Stimulated activated CD4-positive, alpha-beta T cell treated with anti-CD3 and anti-CD28 coated beads, Interleukin-2, amount 100 ng/mL, for 4 hours (primary cell): ENCODE measurements at regions not wholly inside any gene's neighbourhood (a gene's known extent, or its start where the extent isn't known, plus 50 kb on each side); places are given as distances from the start of the nearest gene placed in this dataset.
"Not testable (repeated sequence)": the region's sequence is repeated elsewhere in the genome, so short reads cannot be mapped to it uniquely, and the experiment has no call there.

Experiments used
- DNase-seq: peaks from one replicate; pipeline ENCODE4 v3.0.0-alpha.2; 2020; ENCODE audit warnings: low read depth

DNA sequence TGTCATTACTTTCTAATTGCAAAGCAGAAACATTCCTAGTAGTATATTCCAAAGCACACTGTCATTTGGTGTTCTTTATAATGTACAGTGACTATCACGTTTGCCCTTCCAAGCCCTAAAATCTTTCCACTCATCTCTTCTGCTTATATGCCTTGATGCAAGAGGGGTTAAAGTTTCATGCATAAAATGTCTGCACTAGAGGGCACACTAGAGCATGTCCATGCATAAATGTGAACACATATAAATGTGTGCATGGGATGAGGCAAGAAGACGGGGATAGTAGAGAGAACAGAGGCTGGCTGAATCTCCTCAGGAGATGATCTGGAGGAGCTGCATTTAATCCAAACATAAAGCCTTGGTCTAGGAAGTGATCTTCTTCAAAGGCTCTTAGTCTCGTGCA lies 352.8 kb downstream of the BCL2L11 start:
- DNase-seq = not testable (repeated sequence)

DNA sequence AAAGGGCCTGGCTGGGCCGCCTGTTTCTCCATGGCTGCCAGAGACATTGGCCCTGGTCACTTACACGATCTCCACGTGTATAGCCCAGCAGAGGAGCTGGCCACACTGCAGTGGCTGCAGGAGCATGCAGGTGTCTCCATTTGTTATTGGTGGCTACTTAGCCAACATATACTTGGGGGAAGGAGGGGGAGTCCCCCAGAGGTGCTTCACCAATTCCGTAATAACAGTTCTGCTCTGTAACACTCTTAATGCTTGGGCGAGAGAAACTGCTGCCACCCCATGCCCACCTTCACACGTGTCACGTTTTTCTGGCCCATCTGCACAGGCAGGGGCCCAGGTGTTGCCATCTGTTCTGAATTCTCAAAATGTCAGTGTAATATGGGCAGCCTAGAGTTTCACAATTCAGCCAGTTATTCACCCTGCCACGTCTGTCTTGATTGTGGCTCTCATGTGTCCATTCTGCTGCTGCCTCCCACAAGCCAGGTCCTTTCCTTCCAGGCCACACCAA lies 353.5 kb downstream of the BCL2L11 start:
- not testable (repeated sequence) for DNase-seq

DNA sequence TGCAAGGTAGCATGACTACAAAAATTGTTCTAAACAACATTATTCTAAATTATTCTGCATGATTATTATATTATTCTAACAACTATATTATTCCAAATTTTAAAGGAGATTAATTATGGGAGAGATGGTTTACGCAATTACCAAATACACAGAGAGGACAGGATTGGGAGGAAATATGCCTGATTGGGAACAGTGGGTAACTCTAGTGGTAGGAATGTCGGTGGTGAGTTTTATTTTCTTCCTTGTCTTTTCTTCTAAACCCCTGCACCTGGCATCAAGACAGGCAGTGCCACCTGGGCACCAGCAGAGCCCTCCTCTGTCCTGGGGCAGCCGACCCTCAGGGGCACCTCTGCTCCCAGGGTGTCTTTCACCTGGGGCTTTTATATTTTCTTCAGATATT lies 357.6 kb downstream of the BCL2L11 start:
- not testable (repeated sequence) for DNase-seq

DNA sequence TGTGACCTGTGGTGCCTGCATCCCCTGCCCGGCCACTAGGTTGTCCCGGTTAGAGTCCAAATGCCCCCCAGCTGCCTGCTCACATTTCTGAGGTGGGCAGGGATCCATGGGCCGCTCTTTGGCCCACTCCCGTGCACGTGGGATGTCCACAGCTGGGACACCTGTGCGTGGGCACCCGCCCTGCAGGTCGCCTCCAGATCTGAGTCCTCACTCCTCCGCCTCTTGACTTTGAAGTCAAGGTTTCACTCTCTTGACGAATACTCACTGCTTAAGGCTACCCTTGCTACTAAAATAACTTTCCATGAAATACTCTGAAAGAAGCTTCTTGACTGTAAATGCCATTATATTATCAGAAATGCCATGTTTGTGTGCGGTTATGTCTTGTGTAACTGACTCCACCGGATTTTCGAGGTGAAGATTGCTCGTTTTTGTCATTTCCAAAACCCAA lies 358.2 kb downstream of the BCL2L11 start:
- not testable (repeated sequence) for DNase-seq

DNA sequence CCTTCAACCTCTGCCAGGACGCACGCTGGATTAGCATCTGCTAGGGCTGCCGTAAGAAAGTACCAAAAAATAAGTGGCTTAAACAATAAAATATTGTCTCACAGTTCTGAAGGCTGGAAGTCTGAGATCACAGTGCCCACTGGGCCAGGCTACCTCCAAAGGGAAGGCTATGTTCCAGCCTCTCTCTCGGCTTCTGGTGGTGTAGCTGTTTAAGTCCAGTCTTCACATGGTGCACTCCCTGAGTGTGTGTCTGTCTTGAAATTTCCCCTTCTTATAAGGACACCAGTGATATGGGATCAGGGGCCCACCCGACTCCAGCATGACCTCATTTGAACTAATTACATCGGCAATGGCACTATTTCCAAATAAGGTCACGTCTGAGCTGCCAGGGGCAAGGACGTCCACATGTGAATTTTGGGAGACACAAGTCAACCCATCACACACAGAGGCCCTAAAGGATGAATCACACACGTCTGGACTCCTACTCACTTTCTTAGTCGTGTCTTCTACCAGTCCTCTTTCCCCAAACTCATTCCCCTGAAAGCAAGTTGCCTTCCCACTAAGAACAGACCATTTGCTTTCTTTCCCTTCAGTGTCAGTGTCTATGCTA lies 359.4 kb downstream of the BCL2L11 start:
- peak; percentile 33 for DNase-seq

DNA sequence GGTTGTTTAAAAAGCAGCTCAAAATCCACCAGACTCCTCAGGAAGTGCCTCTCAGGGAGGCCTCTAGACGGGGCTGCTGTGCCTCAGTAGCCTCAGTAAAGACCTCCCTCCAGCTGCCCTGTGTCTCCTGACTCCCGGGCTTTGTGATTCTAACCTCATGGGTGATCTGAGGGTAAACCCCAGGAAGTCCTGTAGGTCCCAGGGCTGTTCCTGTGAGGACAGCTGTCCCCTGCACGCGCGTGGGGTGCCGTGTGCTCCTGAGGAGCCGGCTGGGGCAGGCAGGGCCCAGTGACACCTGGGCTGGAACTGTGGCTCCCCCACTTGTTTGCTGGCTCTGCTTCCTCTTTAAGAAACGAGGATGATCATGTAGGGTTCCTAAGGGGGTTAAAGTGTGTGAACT lies 359.9 kb downstream of the BCL2L11 start:
- DNase-seq = not testable (repeated sequence)

DNA sequence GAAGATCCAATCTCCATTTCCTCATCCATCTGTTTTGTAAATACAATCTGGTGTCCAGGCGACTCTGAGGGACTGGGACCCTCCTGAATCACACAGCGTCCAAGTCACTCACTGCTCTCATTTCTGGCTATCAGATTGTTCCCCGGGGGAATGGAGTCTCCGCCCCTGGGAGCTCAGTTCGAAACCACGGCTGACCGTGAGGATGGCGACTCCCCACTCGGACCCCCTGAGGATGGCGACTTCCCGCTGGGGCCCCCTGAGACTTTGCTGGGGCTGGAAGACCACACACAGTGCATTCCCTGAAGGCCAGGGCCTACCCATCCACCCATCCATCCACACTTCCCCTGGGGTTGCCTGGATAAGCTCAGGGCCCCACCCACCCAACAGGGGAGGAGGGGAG lies 360.5 kb downstream of the BCL2L11 start:
- not testable (repeated sequence) for DNase-seq

DNA sequence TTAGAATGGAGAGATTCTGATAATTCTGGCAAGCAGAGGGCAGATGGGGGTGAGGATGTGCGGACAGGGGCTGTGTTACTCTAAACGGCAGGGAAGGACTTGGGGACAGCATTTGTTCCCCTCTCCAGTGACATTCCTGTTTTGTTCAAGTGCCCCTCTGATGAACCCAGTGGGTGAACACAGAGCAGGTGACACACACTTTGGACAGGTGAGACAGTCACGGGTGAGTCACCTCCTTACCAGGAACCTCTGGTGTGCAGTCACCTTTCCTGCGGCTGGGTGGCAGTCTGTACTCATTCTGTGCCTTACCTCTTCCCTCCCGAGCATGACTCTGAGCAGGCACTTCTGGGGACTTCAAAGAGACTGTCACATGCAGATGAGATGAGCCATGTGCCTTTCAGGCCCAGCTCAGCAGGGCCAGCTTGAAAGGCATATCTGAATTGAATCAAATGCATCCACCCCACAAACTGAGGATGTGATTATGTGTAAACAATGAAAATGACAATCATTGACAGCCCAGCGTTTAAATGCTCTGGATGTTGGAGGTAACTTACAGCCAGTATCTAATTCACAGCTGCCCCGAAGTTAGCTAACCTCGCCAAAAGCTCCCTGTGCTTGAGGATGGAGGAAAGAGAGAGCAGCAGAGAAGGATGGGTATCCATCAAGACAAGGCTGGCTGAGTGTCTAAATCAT lies 362.4 kb downstream of the BCL2L11 start:
- DNase-seq = peak; percentile 41

DNA sequence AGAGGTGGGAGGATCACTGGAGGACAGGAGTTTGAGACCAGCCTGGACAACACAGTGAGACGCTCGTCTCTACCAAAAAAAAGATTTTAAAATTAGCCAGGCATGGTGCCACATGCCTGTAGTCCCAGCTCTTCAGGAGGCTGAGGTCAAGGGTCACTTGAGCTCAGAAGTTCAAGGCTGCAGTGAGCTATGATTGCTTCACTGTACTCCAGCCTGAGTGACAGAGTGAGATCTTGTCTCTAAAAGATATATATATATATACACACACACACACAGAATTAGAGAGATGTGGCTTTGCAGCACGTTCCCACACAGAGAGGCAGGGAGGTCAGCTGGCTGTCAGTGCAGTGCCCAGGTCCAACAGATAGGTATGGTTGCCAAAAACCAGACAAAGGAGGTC lies 363.4 kb downstream of the BCL2L11 start:
- DNase-seq = not testable (repeated sequence)

DNA sequence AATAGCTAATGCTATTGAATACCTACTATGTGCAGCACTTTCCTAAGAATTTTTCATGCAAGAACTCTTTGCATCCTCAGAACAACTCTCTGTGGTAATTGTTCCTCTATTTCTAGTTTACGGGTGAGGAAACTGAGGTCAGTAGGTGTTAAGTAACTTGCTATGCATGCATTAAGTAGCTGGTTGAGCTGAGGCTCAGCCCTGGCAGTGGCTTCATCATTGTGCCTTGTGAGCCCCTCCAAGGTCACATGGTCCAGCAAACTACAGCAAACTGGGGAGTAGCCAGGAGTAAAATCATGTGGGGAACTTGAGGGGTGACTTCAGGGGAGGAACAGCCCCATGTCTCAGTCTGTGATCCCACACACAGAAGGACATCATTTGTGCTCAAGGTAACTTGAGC lies 365.2 kb downstream of the BCL2L11 start:
- DNase-seq = not testable (repeated sequence)

DNA sequence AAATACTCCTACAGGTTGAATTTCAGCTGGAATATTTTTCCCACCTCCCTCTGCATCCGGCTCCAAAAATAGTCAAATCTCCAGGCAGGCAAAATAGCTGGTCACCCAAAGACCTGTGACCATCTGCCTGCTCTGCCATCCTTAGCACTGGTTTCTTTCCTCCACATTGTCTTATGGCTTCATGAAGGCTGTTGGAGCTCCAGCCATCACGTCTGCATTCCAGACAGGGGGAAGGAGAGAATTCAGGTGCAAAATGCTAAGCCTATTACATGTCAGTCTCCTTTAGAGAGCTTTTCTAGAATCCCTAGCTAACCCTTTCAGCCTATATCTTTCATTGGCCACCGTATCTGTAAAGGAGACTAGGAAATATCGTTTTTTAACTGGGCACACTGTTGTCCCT lies 367.7 kb downstream of the BCL2L11 start:
- DNase-seq = not testable (repeated sequence)

DNA sequence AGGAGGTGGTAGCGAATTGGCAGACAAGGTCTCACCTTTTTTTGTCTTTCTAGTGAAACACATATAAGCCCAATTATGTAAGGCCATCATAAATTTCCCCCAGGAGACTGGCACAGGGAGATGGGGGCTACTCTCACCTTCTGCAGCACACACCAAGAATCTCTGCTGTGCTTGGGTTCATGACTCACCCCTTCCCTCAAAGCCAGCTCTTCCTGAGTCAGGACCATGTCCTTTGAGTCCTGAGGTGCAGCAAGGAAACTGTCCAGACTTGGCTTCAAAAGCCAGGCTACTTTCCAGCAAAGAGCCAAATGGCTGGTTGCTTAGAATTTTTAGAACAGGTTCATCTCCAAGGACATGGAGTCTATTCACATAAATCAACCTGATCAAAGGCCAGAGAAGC lies 368.7 kb downstream of the BCL2L11 start:
- not testable (repeated sequence) for DNase-seq

DNA sequence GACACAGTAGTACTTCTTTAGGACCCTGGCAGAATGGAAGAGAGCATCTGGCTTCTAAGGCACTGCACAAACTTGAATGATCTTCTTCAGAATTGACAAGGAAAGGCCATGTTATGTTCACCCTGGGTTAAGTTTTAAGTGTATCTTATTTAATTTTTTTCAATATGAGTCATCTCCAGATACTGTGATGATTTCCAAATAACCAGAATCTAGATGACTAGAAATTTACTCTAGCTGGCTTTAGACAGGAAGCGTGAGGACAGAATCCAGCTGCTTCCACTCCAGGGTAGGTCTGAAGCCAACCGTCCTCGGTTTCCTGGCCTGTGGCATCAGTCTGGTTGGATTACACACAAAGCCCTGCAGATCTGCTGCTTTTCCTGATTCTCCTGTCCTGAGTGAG lies 370.5 kb downstream of the BCL2L11 start:
- DNase-seq = not testable (repeated sequence)

DNA sequence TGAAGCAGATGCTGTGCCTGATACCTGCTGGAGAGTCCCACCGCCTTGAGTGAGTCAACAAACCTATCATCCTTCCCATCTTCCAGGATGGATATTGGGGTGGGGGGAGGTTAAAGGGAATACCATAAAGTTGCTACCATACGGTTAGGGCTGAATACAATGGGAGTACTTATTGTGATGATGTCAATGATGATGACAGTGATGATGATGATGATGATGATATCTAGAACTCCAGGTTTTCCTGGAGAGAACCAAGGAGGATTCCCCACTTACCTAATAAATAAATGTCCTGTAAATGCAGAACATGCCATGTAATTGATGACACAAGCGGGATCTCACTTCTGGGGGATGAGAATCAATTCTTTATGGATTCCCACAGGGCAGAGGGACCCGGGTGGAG lies 370.9 kb downstream of the BCL2L11 start:
- DNase-seq = not testable (repeated sequence)

DNA sequence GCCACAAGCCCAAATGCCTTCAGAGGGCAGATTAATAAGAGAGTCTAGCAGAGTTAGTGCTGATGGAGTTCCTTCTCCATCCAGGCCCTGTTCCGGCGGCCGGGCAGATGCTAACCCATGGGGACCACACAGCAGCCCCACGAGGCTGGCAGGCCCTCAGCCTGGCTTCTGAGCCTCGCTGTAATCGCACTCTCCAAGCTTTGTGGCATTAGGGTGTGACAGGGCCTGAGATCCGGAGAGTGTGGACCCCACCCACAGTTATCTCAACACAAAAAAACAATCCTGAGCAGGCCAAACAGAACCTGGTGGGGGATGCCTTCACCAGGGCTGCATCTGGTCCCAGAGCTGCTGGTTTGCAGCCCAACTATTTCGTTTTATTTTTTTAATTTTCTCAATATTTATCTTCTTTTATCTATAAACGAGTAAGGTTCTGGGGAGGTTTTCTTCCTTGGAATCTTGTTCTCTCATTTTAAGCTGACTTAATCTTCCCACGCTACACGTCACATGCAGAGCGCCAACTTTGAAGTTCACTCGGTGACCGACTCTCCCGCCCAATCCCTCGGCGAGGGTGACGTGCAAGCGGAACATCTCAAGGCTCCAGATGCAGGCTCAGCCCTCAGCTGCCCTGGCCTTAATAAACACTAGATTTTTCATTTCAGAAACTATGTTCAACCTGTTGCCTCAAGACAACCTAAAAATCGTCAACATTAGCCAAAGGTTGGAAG lies 372.4 kb downstream of the BCL2L11 start:
- not testable (repeated sequence) for DNase-seq

DNA sequence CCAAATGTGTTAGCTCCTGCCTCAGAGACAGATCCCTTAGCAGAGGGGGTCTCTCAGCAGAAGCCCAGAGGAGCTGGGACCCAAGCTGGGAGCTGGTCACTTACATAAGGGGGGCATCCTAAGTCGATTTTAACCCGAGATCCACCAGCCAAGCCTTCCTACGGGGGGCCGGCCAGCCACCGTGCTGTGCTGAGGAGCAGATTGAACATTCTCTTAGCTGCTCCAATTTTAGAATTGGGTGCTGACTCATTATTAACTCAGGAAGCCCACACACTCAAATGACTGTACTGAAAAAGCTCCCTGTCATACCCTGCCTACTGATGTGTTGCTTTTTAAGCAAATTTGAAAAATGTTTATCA lies 373.0 kb downstream of the BCL2L11 start:
- DNase-seq = not testable (repeated sequence)

DNA sequence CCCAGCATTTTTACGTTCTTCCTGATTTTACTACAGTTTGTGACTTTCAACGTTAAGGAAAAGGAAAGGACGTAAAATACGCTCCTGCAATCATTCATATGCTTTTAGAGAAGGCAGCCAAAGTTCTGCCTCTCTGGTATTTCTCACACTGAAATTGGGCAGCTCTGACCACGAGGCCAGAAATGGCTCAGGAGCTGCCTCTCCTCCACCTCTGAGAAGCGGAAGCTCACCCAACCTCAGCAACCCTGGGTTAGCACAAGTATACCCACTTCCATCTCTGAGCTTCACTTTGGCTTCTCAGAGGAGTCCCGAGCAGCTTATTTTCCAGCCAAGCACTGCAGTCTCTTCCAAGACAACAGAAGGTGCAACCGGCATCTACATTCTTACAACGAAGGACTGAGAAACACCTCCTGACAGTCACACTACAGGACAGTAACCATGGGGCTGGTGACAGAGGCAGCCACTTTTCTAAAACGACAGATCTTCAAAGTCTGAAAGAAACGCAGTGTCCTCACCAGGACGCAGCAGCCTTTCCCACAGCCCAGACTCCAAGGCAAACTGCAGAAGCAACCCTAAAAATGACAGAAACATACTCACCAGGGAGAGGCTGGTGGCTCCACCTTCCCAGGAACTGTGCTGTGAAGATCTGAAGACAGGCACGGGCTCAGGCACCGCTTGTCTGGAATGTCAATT lies 373.7 kb downstream of the BCL2L11 start:
- DNase-seq = not testable (repeated sequence)

DNA sequence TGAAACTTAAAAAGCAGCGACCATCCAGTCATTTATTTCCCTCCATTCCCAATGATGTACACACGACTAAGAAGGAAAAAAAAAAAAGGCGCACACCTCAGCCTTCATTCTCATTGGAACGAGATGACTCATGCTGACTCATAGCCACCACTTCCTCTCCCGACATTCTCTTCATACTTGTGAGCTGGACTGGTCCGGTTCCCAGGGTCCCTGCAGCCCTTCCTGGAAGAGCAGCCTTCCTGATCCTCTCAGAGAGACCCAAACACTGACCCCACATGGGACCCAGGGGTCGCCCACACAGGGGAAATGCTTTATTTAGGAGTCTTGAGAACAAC lies 374.2 kb downstream of the BCL2L11 start:
- DNase-seq = not testable (repeated sequence)

DNA sequence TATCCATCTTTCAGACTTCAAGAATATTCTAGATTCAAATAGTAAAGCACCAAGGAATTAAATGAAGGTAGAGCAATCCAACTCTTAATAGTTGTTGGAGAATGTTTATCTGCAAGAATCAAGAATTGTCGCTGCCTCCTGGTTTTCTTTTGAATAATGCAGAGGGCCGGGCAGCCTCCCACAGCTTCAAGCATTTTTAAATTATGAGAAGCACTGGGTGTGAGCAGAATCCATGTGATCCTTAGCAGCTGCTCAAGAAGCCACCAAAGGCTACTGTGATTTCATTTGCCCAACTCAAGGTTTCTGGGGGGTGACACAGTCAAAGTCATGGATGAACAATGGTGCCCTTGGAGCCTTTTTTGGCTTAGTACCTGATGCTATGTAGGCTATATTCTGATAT lies 374.9 kb downstream of the BCL2L11 start:
- DNase-seq = not testable (repeated sequence)

DNA sequence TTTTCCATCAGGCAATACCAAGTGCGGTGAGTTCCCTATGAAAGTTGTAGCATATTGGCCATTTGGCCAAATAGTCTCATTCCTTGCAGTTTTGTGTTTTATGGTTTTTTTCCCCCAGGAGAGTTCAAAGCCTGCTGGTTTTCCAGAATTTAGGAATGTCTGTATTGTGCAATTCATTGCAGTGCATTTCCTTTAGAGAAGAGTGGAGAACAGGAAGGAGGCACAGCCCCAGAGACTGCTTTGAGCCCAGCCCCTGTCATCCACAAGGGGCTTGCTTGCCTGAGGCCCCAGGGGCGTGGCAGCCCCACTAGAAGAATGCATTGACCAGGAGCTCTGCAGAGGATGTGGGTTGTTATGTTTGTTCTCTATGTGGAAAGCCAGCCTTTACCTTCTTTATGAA lies 375.5 kb downstream of the BCL2L11 start:
- not testable (repeated sequence) for DNase-seq

DNA sequence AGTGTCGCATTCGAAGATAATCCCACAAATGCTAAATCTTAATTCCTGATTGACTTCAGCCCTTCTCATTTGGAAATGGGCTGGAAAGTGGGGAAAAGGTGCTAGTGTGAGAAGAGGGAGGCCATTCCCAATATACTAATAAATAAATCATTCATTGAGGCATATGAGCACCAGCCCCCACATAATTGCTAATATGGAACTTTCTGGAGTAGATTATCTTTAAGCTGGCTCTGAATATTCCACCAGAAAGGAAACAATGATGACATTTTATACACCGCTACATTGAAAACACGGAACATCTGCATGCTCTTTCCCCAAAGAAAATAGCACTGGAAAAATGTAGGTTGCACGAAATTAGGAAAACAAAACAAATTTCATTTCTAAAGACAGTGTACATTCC lies 376.1 kb downstream of the BCL2L11 start:
- DNase-seq = not testable (repeated sequence)

DNA sequence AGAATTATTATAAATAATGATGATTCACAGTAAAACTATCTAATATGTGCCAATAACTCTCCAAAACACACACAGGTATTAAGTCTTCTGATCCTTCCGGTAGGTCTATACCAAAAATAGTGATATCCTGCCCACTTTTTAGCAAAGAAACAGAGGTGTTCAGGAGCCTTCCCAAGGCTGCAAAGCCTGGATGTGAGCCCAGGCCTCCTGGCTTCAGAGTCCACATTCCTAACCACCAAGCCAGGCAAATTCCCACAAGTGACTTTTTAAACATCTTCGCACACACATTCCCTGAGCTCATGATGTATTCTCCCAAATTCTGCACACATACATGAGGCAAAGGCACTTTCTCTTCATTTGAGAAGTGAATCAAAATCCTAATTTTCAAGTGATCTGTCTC lies 376.6 kb downstream of the BCL2L11 start:
- not testable (repeated sequence) for DNase-seq
